Gastrocnemius medialis (tissue), 4 donors: ENCODE measurements at regions not wholly inside any gene's neighbourhood (a gene's known extent, or its start where the extent isn't known, plus 50 kb on each side); places are given as distances from the start of the nearest gene placed in this dataset.

Experiments
- ATAC-seq, 2 donors: fragments of 150-250 bp; one replicate each; pipeline ENCODE4 v1.9.1; 2016
- DNase-seq, 2 donors: peaks; one replicate each; pipeline ENCODE4 v3.0.0-alpha.2; 2019
- H3K27ac ChIP-seq, 4 donors: fragments of 200-600 bp; sonication (generic); 1 replicate in 1 of 4; 2 replicates in 3 of 4; pipeline ENCODE4 v1.5.1; 2016 to 2018; ENCODE audit warnings: mild to moderate bottlenecking in 2 of 4, moderate library complexity in 1 of 4
- H3K27me3 ChIP-seq, 3 donors: fragments of 200-600 bp; sonication (generic) in 2 of 3; 1 replicate in 1 of 3; 2 replicates in 2 of 3; pipeline versions ENCODE4 v1.5.1 to v1.6.0; 2016 to 2019; ENCODE audit warnings: mild to moderate bottlenecking in 1 of 3, moderate library complexity in 1 of 3
- H3K36me3 ChIP-seq, 2 donors: fragments of 200-600 bp; sonication (generic) in 1 of 2; one replicate each; pipeline ENCODE4 v1.5.1; 2017 to 2018
- H3K4me1 ChIP-seq, 2 donors: fragments of 200-600 bp; sonication (generic) in 1 of 2; one replicate each; pipeline ENCODE4 v1.5.1; 2016 to 2017; ENCODE audit warnings: mild to moderate bottlenecking in 2 of 2
- H3K4me3 ChIP-seq, 4 donors: fragments of 200-600 bp; sonication (generic) in 3 of 4; 1 replicate in 1 of 4; 2 replicates in 3 of 4; pipeline ENCODE4 v1.5.1; 2016 to 2019; ENCODE audit warnings: mild to moderate bottlenecking in 2 of 4
- H3K9me3 ChIP-seq, 3 donors: fragments of 200-600 bp; sonication (generic) in 2 of 3; 1 replicate in 1 of 3; 2 replicates in 2 of 3; pipeline ENCODE4 v1.5.1; 2016 to 2019
- CTCF ChIP-seq, 5 experiments: fragments of 450-650 bp in 3 of 5; fragments of 200-600 bp in 2 of 5; sonication (generic) in 2 of 5; IDR thresholded peaks in 4 of 5; conservative IDR thresholded peaks in 1 of 5; 1 replicate in 4 of 5; 2 replicates in 1 of 5; pipeline ENCODE4 v1.5.1; 2016 to 2019; ENCODE audit warnings: antibody characterized with exemption in 5 of 5, mild to moderate bottlenecking in 3 of 5, moderate library complexity in 3 of 5
- POLR2A ChIP-seq, 2 donors: fragments of 450-650 bp; IDR thresholded peaks; one replicate each; pipeline ENCODE4 v1.6.1; 2017; ENCODE audit warnings: antibody characterized with exemption in 2 of 2, mild to moderate bottlenecking in 2 of 2, moderate library complexity in 2 of 2
- in situ Hi-C, 4 donors: fragments of 200-750 bp; cut with MboI; loops; one replicate each; pipeline versions ENCODE4 v1.15.0 to v1.8.0; 2017; ENCODE audit warnings: low sequenced_read_pairs in 4 of 4
- intact Hi-C: fragments of 100-400 bp; cut with DNase I; formaldehyde crosslinking; loops from one replicate; pipeline ENCODE4 v1.15.1; 2023; ENCODE audit warnings: low total_unique reads

- no peak for DNase-seq
- no peak for TF ChIP-seq CTCF (IDR thresholded peaks at IDR 0.05 in 4 of 5, conservative IDR thresholded peaks at IDR 0.05 in 1 of 5)
- no peak for TF ChIP-seq POLR2A (IDR thresholded peaks at IDR 0.05)
- Histone ChIP-seq H3K27ac (no peak overlapping the region), H3K36me3 (no peaks in the 10 kb centered on the region), H3K4me1 (no peaks in the 10 kb centered on the region), H3K4me3 (no peak overlapping the region), H3K9me3 (no peaks in the 10 kb centered on the region), H3K27me3 (no peaks in the 10 kb centered on the region)
- in situ Hi-C loops (no loop called here), intact Hi-C loops (no loop called here)
- no peak for ATAC-seq
Observed at GRCh38 chr7:111642373-111642772, 80.1 kb upstream of the IMMP2L start.

GRCh38 chr7:111640416-111640815, 78.1 kb upstream of the IMMP2L start:
- TF ChIP-seq CTCF (IDR thresholded peaks at IDR 0.05 in 4 of 5, conservative IDR thresholded peaks at IDR 0.05 in 1 of 5) (no peak), POLR2A (IDR thresholded peaks at IDR 0.05) (no peak)
- Histone ChIP-seq H3K4me3 (no peak overlapping the region), H3K36me3 (no peaks in the 10 kb centered on the region), H3K9me3 (no peaks in the 10 kb centered on the region), H3K27me3 (no peaks in the 10 kb centered on the region), H3K4me1 (no peaks in the 10 kb centered on the region), H3K27ac (no peak overlapping the region)
- intact Hi-C loops: no loop called here
- DNase-seq (no peak), ATAC-seq (no peak)
- in situ Hi-C loops: no loop called here

GRCh38 chr7:111639934-111640333, 77.6 kb upstream of the IMMP2L start:
- H3K4me1 ChIP-seq: no peaks in the 10 kb centered on the region
- ATAC-seq (peak in 1 of 2 donors; percentile 23), DNase-seq (no peak)
- H3K27me3 ChIP-seq: no peaks in the 10 kb centered on the region
- no peaks in the 10 kb centered on the region for H3K36me3 ChIP-seq
- in situ Hi-C loops (no loop called here), intact Hi-C loops (no loop called here)
- no peaks in the 10 kb centered on the region for H3K9me3 ChIP-seq
- TF ChIP-seq POLR2A (IDR thresholded peaks at IDR 0.05): no peak
- TF ChIP-seq CTCF (IDR thresholded peaks at IDR 0.05 in 4 of 5, conservative IDR thresholded peaks at IDR 0.05 in 1 of 5): no peak
- H3K4me3 ChIP-seq: no peak overlapping the region
- no peak overlapping the region for H3K27ac ChIP-seq

- no peak for ATAC-seq
- no peaks in the 10 kb centered on the region for H3K36me3 ChIP-seq
- intact Hi-C loops (no loop called here), in situ Hi-C loops (no loop called here)
- H3K27me3 ChIP-seq: no peaks in the 10 kb centered on the region
- H3K27ac ChIP-seq: no peak overlapping the region
- H3K4me1 ChIP-seq: no peaks in the 10 kb centered on the region
- no peak for TF ChIP-seq CTCF (IDR thresholded peaks at IDR 0.05 in 4 of 5, conservative IDR thresholded peaks at IDR 0.05 in 1 of 5)
- no peak for TF ChIP-seq POLR2A (IDR thresholded peaks at IDR 0.05)
- H3K9me3 ChIP-seq: no peaks in the 10 kb centered on the region
- DNase-seq: no peak
- no peak overlapping the region for H3K4me3 ChIP-seq
Observed at GRCh38 chr7:111638078-111638477, 75.8 kb upstream of the IMMP2L start.

GRCh38 chr7:111633878-111634277, 71.6 kb upstream of the IMMP2L start:
- DNase-seq (no peak), ATAC-seq (no peak)
- in situ Hi-C loops: no loop called here

More at GRCh38 chr7:111633878-111634277, 71.6 kb upstream of the IMMP2L start:
- H3K27ac ChIP-seq: no peak overlapping the region
- H3K4me3 ChIP-seq: no peak overlapping the region
- no peak for TF ChIP-seq POLR2A (IDR thresholded peaks at IDR 0.05)
- TF ChIP-seq CTCF (IDR thresholded peaks at IDR 0.05 in 4 of 5, conservative IDR thresholded peaks at IDR 0.05 in 1 of 5): no peak
- intact Hi-C loops: no loop called here
- no peaks in the 10 kb centered on the region for H3K9me3 ChIP-seq
- H3K4me1 ChIP-seq: no peaks in the 10 kb centered on the region
- H3K27me3 ChIP-seq: no peaks in the 10 kb centered on the region
- H3K36me3 ChIP-seq: no peaks in the 10 kb centered on the region
